ENCODE measurements at regions not wholly inside any gene's neighbourhood (a gene's known extent, or its start where the extent isn't known, plus 50 kb on each side); places are given as distances from the start of the nearest gene placed in this dataset.
"Not testable (repeated sequence)": the region's sequence is repeated elsewhere in the genome, so short reads cannot be mapped to it uniquely, and the experiment has no call there.

DNA sequence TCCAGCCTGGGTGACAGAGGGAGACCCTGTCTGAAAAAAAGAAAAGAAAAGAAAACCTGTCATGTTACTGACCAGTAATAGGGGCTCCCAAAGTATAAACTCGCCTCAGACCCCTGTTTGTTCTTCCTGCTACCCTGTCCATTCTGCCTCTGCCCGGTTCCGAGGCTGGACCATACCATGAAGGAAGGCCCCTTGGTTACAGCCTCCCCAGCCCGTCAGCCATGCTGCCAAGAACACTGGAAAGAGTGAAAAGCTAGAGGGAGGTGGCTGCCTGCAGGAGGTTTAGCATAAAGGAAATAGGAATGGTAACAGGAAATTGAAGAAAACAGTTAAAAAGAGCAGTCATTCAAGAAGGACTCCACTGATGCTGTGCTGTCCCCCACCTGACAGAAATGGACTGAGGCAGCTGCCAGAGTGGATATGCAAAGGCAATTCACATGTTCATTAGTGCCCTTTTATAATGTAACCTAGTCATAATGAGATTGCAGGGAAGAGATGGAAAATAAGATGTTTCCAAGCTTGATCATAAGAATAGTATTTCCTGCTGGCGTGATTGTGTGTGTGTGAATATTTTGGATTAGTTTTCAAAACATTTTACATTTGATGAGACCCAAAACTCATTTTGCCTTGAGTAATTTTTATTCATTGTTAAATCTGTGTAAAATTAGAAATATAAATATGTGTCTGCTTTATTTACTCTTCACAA is 102.6 kb downstream of the GOSR1 start:
- no peak for DNase-seq

DNA sequence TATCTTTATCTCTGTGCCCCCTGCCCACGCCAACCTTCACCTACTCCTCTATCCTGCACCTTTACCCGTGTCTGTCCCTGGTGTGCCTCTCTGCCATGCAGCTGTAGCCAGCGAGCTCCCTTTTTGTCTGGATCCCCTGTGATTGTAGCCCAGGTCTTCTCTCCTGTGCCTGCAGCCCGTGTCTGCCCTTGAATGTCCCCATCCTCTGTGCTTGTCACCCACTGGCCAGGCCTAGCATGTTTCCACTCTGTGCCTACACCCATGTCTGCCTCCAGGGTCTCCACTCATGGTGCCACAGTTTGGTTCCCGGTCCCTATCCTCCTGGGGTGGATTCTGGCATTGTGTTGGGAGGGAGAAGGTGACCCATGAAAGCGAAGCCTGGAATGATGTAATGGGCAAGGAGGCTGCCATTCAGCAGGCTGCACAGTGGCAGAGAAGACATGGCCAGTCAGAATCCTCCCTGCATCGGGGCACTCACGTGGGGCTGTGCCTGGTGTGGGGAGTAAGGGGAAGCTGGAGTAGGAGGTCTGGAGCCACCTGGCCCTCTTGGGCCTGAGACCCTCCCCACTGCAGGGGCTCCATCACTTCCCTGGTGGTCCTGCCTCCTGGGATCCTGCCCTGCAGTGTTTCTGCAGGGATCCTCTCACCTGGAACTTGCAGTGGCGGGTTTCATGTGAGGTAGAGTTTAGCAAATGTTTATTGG is 101.0 kb downstream of the GOSR1 start:
- DNase-seq: not testable (repeated sequence)
